ENCODE measurements at regions not wholly inside any gene's neighbourhood (a gene's known extent, or its start where the extent isn't known, plus 50 kb on each side); places are given as distances from the start of the nearest gene placed in this dataset.

DNA sequence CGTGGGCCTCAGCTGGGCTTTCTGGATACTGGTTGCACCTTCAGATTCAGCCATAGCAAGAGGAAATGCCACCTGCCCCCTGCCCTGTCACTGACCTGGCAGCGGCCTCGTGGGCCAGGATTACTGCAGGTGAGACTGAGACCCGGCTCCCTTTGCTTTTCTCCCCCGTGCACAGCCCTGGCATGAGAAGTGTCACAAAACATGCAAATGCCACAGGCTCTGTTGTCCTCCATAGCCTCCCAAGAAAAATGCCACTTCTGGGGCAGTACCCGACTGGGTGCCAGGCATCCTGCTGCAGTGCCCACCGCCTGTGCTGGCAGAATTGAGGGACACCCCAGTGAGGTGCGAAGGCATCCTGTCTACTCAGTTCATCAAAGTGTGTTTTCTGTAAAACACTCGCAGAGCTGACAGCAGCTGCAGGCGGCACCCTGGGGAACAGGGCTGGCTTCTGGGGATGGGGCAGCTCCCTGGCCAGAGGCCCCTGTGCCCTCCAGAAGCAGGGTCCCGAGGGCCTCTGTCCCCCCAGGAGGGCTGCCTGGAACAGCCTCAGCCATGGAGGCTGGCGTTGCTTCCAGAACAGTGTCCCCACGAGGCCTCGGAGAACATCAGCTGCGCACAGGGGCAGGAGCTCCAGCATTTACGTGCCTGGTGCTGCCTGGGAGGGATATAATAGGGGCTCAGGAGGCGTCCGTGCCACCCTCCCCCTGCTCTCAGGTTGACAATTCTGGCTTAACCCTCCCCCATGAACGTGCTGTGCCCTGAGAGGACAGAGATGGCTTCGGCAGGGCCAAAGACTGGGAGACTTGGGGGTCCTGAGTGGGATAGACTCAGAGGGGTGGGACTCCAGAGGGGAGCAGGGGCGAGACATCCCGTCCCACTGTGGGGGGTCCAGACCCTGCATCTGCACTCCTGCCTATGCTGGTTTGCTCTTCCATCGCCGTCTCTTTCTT lies 99.5 kb upstream of the NKX1-1 start:
- H4K8ac ChIP-seq (ENCODE audit: low read depth, low read length) = no peak overlapping the region
- no CpG with 5 or more reads among the region's 24 CpGs for WGBS (ENCODE audit: extremely low coverage, insufficient coverage, insufficient read length)
- H3K4ac ChIP-seq (ENCODE audit: low read depth, low read length) = no peak overlapping the region
- no peak overlapping the region for H4K12ac ChIP-seq (ENCODE audit: low read depth, low read length)
- H2AFZ ChIP-seq (ENCODE audit: insufficient read depth, low read length, poor library complexity) = no peak overlapping the region
- no peak overlapping the region for H3K27ac ChIP-seq (ENCODE audit: low read depth, low read length)
- H2BK12ac ChIP-seq (ENCODE audit: low read length) = no peak overlapping the region
- H3K36me3 ChIP-seq (ENCODE audit: control insufficient read depth in 1 of 2, insufficient read depth in 2 of 2, low read length in 2 of 2) = no peaks in the 10 kb centered on the region
- H3K79me2 ChIP-seq (ENCODE audit: control insufficient read depth, insufficient read depth, low read length, poor library complexity) = no peaks in the 10 kb centered on the region
- H3K14ac ChIP-seq (ENCODE audit: low read length) = no peak overlapping the region
- H3K18ac ChIP-seq (ENCODE audit: low read length) = no peak overlapping the region
- no peak overlapping the region for H2AK5ac ChIP-seq (ENCODE audit: low read length)
- H3K9ac ChIP-seq (ENCODE audit: low read length) = no peak overlapping the region
- no peaks in the 10 kb centered on the region for H3K27me3 ChIP-seq (ENCODE audit: insufficient read depth, low read length)
- H3K79me1 ChIP-seq (ENCODE audit: low read length) = no peaks in the 10 kb centered on the region
- H4K91ac ChIP-seq (ENCODE audit: low read depth, low read length) = no peak overlapping the region
- DNase-seq = no peak
- peaks cover 2% of the 10 kb centered on the region for H3K9me3 ChIP-seq (ENCODE audit: insufficient read depth, low read depth, low read length)
- no peak overlapping the region for H2BK5ac ChIP-seq (ENCODE audit: low read depth, low read length, poor library complexity)
- H3K4me1 ChIP-seq (ENCODE audit: control insufficient read depth in 1 of 2, insufficient read depth in 2 of 2, low read length in 2 of 2) = no peaks in the 10 kb centered on the region
- no peak overlapping the region for H2BK120ac ChIP-seq (ENCODE audit: insufficient read depth, low read length, poor library complexity)
- no peak overlapping the region for H3K4me3 ChIP-seq (ENCODE audit: low read depth, low read length)
- H3K4me2 ChIP-seq (ENCODE audit: low read length) = no peak overlapping the region
- no peak overlapping the region for H3K23ac ChIP-seq (ENCODE audit: low read length)

DNA sequence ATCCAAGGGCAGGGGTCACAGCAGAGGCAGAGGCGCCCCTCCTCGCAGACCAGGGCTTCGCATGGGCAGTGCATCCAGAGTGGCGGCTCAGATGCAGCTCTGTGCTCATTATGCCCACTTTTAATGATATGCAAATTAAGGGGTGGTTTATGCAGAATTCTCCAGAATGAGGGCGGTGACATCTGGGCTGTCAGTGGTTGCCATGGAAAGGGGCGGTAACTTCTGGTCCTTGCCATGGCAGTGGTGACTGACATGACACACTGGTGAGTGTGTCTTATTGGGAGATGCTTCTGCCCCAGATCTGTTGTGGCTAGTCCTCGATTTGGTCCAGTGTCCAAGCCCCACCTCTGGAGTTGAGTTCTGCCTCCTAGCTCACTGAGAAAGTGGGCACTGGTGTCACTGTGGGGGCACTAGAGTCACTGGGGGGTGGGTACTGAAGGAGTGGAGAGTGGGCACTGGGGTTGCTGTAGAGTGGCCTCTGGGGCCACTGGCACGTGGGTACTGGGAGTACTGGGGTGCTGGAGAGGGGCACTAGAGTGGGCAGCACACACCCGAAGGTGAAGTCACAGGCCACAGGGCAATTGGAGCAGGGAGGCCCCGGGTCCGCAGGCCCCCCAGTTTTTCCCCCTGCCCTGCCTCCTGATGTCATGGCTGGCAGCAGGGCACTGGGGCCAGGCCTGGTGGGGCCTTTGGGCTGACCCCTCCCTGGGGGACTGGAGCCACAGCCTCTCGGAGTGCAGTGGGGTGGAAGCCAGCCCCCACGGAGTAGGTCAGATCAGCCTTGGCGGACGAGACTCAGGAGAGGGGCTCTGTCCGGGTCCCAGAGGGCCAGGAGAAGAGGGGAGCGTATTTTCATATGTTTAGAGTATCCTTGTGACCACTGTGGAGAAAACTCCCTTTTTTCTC lies 98.6 kb upstream of the NKX1-1 start:
- Histone ChIP-seq H3K27me3 (ENCODE audit: insufficient read depth, low read length) (no peaks in the 10 kb centered on the region), H3K36me3 (ENCODE audit: control insufficient read depth in 1 of 2, insufficient read depth in 2 of 2, low read length in 2 of 2) (no peaks in the 10 kb centered on the region), H2BK12ac (ENCODE audit: low read length) (no peak overlapping the region), H4K8ac (ENCODE audit: low read depth, low read length) (no peak overlapping the region), H3K23ac (ENCODE audit: low read length) (no peak overlapping the region), H2BK5ac (ENCODE audit: low read depth, low read length, poor library complexity) (no peak overlapping the region), H2BK120ac (ENCODE audit: insufficient read depth, low read length, poor library complexity) (no peak overlapping the region), H3K18ac (ENCODE audit: low read length) (no peak overlapping the region), H3K4me1 (ENCODE audit: control insufficient read depth in 1 of 2, insufficient read depth in 2 of 2, low read length in 2 of 2) (no peaks in the 10 kb centered on the region), H3K4ac (ENCODE audit: low read depth, low read length) (no peak overlapping the region), H3K4me2 (ENCODE audit: low read length) (no peak overlapping the region), H3K9ac (ENCODE audit: low read length) (no peak overlapping the region), H4K12ac (ENCODE audit: low read depth, low read length) (no peak overlapping the region), H3K79me1 (ENCODE audit: low read length) (no peaks in the 10 kb centered on the region), H4K91ac (ENCODE audit: low read depth, low read length) (no peak overlapping the region), H3K79me2 (ENCODE audit: control insufficient read depth, insufficient read depth, low read length, poor library complexity) (no peaks in the 10 kb centered on the region), H2AFZ (ENCODE audit: insufficient read depth, low read length, poor library complexity) (no peak overlapping the region), H3K14ac (ENCODE audit: low read length) (no peak overlapping the region), H3K9me3 (ENCODE audit: insufficient read depth, low read depth, low read length) (peaks cover 2% of the 10 kb centered on the region), H3K4me3 (ENCODE audit: low read depth, low read length) (no peak overlapping the region), H2AK5ac (ENCODE audit: low read length) (no peak overlapping the region), H3K27ac (ENCODE audit: low read depth, low read length) (no peak overlapping the region)
- no peak for DNase-seq
- no CpG with 5 or more reads among the region's 17 CpGs for WGBS (ENCODE audit: extremely low coverage, insufficient coverage, insufficient read length)

DNA sequence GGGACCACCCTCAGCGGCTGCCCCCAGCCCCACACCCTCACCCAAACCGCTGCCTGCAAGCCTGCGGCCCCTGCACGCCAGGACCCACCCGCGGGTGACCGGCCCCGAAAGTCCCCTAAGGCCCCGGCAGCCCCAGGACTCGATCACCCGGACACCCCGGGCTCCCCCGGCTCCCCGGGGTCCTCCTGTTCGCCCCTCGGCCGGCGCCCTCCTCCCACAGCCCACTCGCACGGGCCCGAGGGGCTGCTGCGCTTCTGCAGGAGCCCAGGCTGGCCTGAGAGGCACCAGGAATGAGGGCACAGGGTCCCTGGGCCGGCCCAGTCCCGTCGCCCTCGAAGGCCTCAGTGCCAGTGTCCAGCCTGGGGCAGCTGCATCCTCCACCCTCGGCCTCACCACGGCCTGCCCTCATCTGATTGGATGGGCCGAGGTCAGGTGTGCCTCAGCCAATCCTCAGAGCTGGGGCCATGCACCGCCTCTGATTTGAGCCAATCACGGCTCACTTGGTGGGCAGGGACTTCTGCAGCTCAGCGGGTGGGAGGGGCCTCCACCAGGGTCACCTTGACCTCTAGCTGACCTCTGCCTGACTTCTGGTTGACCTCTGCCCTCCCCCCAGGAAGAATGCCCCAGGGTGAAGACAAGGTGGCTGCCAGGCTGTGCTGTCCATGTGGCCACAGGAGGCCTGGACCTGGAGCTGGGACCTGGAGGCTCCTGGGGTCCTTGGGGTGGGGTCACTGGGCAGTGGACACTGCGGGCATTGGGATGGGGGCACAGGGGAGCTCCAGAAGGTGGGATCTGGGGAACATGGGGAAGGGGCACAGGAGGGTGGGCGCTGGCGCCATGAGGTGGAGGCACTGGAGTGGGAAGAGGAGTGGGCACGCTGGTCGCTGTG lies 97.6 kb upstream of the NKX1-1 start:
- Histone ChIP-seq H3K23ac (ENCODE audit: low read length) (no peak overlapping the region), H3K79me2 (ENCODE audit: control insufficient read depth, insufficient read depth, low read length, poor library complexity) (no peaks in the 10 kb centered on the region), H4K8ac (ENCODE audit: low read depth, low read length) (no peak overlapping the region), H3K4me1 (ENCODE audit: control insufficient read depth in 1 of 2, insufficient read depth in 2 of 2, low read length in 2 of 2) (no peaks in the 10 kb centered on the region), H4K91ac (ENCODE audit: low read depth, low read length) (no peak overlapping the region), H3K4me2 (ENCODE audit: low read length) (no peak overlapping the region), H2BK120ac (ENCODE audit: insufficient read depth, low read length, poor library complexity) (no peak overlapping the region), H3K9ac (ENCODE audit: low read length) (no peak overlapping the region), H2BK12ac (ENCODE audit: low read length) (no peak overlapping the region), H3K4me3 (ENCODE audit: low read depth, low read length) (no peak overlapping the region), H2AFZ (ENCODE audit: insufficient read depth, low read length, poor library complexity) (no peak overlapping the region), H3K79me1 (ENCODE audit: low read length) (no peaks in the 10 kb centered on the region), H3K36me3 (ENCODE audit: control insufficient read depth in 1 of 2, insufficient read depth in 2 of 2, low read length in 2 of 2) (no peaks in the 10 kb centered on the region), H2BK5ac (ENCODE audit: low read depth, low read length, poor library complexity) (no peak overlapping the region), H3K27me3 (ENCODE audit: insufficient read depth, low read length) (no peaks in the 10 kb centered on the region), H2AK5ac (ENCODE audit: low read length) (no peak overlapping the region), H4K12ac (ENCODE audit: low read depth, low read length) (no peak overlapping the region), H3K4ac (ENCODE audit: low read depth, low read length) (no peak overlapping the region), H3K18ac (ENCODE audit: low read length) (no peak overlapping the region), H3K9me3 (ENCODE audit: insufficient read depth, low read depth, low read length) (peaks cover 4% of the 10 kb centered on the region), H3K14ac (ENCODE audit: low read length) (no peak overlapping the region), H3K27ac (ENCODE audit: low read depth, low read length) (no peak overlapping the region)
- WGBS (ENCODE audit: extremely low coverage, insufficient coverage, insufficient read length) = no CpG with 5 or more reads among the region's 37 CpGs
- no peak for DNase-seq

DNA sequence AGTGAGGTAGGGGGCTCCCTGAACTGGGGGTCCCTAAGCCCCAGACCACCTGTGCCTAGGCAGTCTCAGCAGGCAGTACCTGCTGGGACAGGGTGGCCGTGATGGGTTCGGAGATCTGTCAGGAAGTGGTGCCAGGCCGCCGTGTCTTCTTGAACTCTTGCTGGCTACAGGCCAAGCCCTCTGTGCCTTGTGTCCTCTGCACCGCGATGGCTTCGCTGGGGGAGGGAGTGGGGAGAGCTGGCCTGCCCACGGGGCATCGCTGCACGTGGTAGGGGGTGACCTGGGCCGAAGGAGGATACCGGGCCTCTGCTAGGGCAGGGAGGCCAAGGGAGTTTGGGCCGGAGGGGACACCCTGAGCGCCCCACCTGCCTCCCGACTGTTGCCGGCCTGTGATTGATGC lies 96.7 kb upstream of the NKX1-1 start:
- no peak overlapping the region for H3K27ac ChIP-seq (ENCODE audit: low read depth, low read length)
- H3K27me3 ChIP-seq (ENCODE audit: insufficient read depth, low read length) = no peaks in the 10 kb centered on the region
- H3K4ac ChIP-seq (ENCODE audit: low read depth, low read length) = no peak overlapping the region
- H3K4me1 ChIP-seq (ENCODE audit: control insufficient read depth in 1 of 2, insufficient read depth in 2 of 2, low read length in 2 of 2) = no peaks in the 10 kb centered on the region
- H3K9ac ChIP-seq (ENCODE audit: low read length) = no peak overlapping the region
- no peak overlapping the region for H3K23ac ChIP-seq (ENCODE audit: low read length)
- H2BK5ac ChIP-seq (ENCODE audit: low read depth, low read length, poor library complexity) = no peak overlapping the region
- H3K79me1 ChIP-seq (ENCODE audit: low read length) = no peaks in the 10 kb centered on the region
- H3K18ac ChIP-seq (ENCODE audit: low read length) = no peak overlapping the region
- no peak overlapping the region for H3K4me2 ChIP-seq (ENCODE audit: low read length)
- no peaks in the 10 kb centered on the region for H3K36me3 ChIP-seq (ENCODE audit: control insufficient read depth in 1 of 2, insufficient read depth in 2 of 2, low read length in 2 of 2)
- WGBS (ENCODE audit: extremely low coverage, insufficient coverage, insufficient read length) = no CpG with 5 or more reads among the region's 16 CpGs
- H3K79me2 ChIP-seq (ENCODE audit: control insufficient read depth, insufficient read depth, low read length, poor library complexity) = no peaks in the 10 kb centered on the region
- H2BK12ac ChIP-seq (ENCODE audit: low read length) = no peak overlapping the region
- H3K14ac ChIP-seq (ENCODE audit: low read length) = no peak overlapping the region
- H4K91ac ChIP-seq (ENCODE audit: low read depth, low read length) = no peak overlapping the region
- no peak overlapping the region for H3K4me3 ChIP-seq (ENCODE audit: low read depth, low read length)
- no peak overlapping the region for H2AK5ac ChIP-seq (ENCODE audit: low read length)
- H4K12ac ChIP-seq (ENCODE audit: low read depth, low read length) = no peak overlapping the region
- H2BK120ac ChIP-seq (ENCODE audit: insufficient read depth, low read length, poor library complexity) = no peak overlapping the region
- no peak for DNase-seq
- H3K9me3 ChIP-seq (ENCODE audit: insufficient read depth, low read depth, low read length) = peaks cover 4% of the 10 kb centered on the region
- H4K8ac ChIP-seq (ENCODE audit: low read depth, low read length) = no peak overlapping the region
- no peak overlapping the region for H2AFZ ChIP-seq (ENCODE audit: insufficient read depth, low read length, poor library complexity)
